GM12878 (cell line): ENCODE measurements at regions not wholly inside any gene's neighbourhood (a gene's known extent, or its start where the extent isn't known, plus 50 kb on each side); places are given as distances from the start of the nearest gene placed in this dataset.

Experiments used
- CHD1 ChIP-seq: IDR thresholded peaks from 2 replicates; pipeline ENCODE4 v1.6.1; 2012; ENCODE audit warnings: low read depth, low read length, improper control_type of control experiment
- EGR1 ChIP-seq, 2 experiments: IDR thresholded peaks; 1 replicate in 1 of 2; 2 replicates in 1 of 2; pipeline ENCODE4 v1.6.1; 2011 to 2012; ENCODE audit warnings: low read depth in 2 of 2, low read length in 2 of 2, borderline replicate concordance in 1 of 2, mild to moderate bottlenecking in 1 of 2, moderate library complexity in 1 of 2
- EZH2 ChIP-seq: IDR thresholded peaks from 2 replicates; pipeline ENCODE4 v1.6.1; 2012; ENCODE audit warnings: low read depth, mild to moderate bottlenecking, control low read depth, inconsistent platforms, low read length, borderline replicate concordance; ENCODE audit not compliant: control insufficient read depth
- FOXK2 ChIP-seq: fragments of 450-650 bp; IDR thresholded peaks from 2 replicates; pipeline ENCODE4 v1.6.1; 2017; ENCODE audit warnings: mild to moderate bottlenecking, moderate library complexity
- GABPA ChIP-seq: IDR thresholded peaks from 2 replicates; pipeline ENCODE4 v1.6.1; 2014; ENCODE audit warnings: antibody characterized with exemption, low read depth, mild to moderate bottlenecking, inconsistent platforms
- JUNB ChIP-seq: IDR thresholded peaks from 2 replicates; pipeline ENCODE4 v1.6.1; 2016; ENCODE audit warnings: antibody characterized with exemption, mild to moderate bottlenecking
- NKRF ChIP-seq: fragments of 450-650 bp; conservative IDR thresholded peaks from 2 replicates; pipeline ENCODE4 v1.6.1; 2017; ENCODE audit warnings: mild to moderate bottlenecking, moderate library complexity
- POLR2A ChIP-seq: IDR thresholded peaks from 2 replicates; pipeline ENCODE4 v1.6.1; 2011; ENCODE audit warnings: low read depth, mild to moderate bottlenecking, low read length
- RAD21 ChIP-seq: IDR thresholded peaks from 2 replicates; pipeline ENCODE4 v1.6.1; 2011; ENCODE audit warnings: mild to moderate bottlenecking, low read depth, low read length, moderate library complexity; ENCODE audit not compliant: insufficient read depth
- REST ChIP-seq: IDR thresholded peaks from 2 replicates; pipeline ENCODE4 v1.6.1; 2012; ENCODE audit warnings: mild to moderate bottlenecking, low read depth, low read length
- SIN3A ChIP-seq: IDR thresholded peaks from 2 replicates; pipeline ENCODE4 v1.6.1; 2012; ENCODE audit warnings: low read depth, low read length, improper control_type of control experiment
- TAF1 ChIP-seq: IDR thresholded peaks from 2 replicates; pipeline ENCODE4 v1.6.1; 2011; ENCODE audit warnings: mild to moderate bottlenecking, low read depth, low read length, borderline replicate concordance
- TARDBP ChIP-seq: IDR thresholded peaks from 2 replicates; pipeline ENCODE4 v1.6.1; 2016; ENCODE audit warnings: borderline replicate concordance
- TF ChIP-seq, protein P1 (sequence below), 3 experiments: IDR thresholded peaks in 2 of 3; conservative IDR thresholded peaks in 1 of 3; 2 replicates each; pipeline ENCODE4 v1.5.1; 2011; ENCODE audit warnings: low read depth in 3 of 3, low read length in 3 of 3, mild to moderate bottlenecking in 3 of 3, control low read depth in 2 of 3, moderate library complexity in 2 of 3, inconsistent platforms in 1 of 3, mixed read lengths in 1 of 3; ENCODE audit not compliant: control insufficient read depth in 2 of 3, insufficient read depth in 1 of 3; ENCODE audit errors: extremely low read depth in 1 of 3

- TF ChIP-seq JUNB (no peak), CHD1 (no peak), REST (no peak), EGR1 (IDR thresholded peaks at IDR 0.05; ENCODE audit: borderline replicate concordance in 1 of 2, low read depth in 2 of 2, low read length in 2 of 2) (no peak), TARDBP (no peak), NKRF (no peak), FOXK2 (no peak), EZH2 (no peak), TAF1 (no peak), GABPA (no peak), SIN3A (no peak), RAD21 (no peak), POLR2A (no peak)
- TF ChIP-seq, protein P1, sequence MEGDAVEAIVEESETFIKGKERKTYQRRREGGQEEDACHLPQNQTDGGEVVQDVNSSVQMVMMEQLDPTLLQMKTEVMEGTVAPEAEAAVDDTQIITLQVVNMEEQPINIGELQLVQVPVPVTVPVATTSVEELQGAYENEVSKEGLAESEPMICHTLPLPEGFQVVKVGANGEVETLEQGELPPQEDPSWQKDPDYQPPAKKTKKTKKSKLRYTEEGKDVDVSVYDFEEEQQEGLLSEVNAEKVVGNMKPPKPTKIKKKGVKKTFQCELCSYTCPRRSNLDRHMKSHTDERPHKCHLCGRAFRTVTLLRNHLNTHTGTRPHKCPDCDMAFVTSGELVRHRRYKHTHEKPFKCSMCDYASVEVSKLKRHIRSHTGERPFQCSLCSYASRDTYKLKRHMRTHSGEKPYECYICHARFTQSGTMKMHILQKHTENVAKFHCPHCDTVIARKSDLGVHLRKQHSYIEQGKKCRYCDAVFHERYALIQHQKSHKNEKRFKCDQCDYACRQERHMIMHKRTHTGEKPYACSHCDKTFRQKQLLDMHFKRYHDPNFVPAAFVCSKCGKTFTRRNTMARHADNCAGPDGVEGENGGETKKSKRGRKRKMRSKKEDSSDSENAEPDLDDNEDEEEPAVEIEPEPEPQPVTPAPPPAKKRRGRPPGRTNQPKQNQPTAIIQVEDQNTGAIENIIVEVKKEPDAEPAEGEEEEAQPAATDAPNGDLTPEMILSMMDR (IDR thresholded peaks at IDR 0.05 in 2 of 3, conservative IDR thresholded peaks at IDR 0.05 in 1 of 3; ENCODE audit: control insufficient read depth in 2 of 3, extremely low read depth in 1 of 3, insufficient read depth in 1 of 3, low read depth in 3 of 3, low read length in 3 of 3) = no peak
Measured at GRCh38 chr9:79353856-79354520, 217.8 kb upstream of the TLE4 start.
